OCI-LY1 (cell line): ENCODE measurements at regions not wholly inside any gene's neighbourhood (a gene's known extent, or its start where the extent isn't known, plus 50 kb on each side); places are given as distances from the start of the nearest gene placed in this dataset.

Experiments
- H2AFZ ChIP-seq: fragments of 200-600 bp; sonication (generic), shearing (Covaris generic); 2 replicates; pipeline ENCODE4 v1.6.0; 2014; ENCODE audit warnings: antibody characterized with exemption, mild to moderate bottlenecking, low read length
- H3F3A ChIP-seq: fragments of 200-600 bp; sonication (generic), shearing (Covaris generic); 2 replicates; pipeline ENCODE4 v1.6.0; 2014; ENCODE audit warnings: mild to moderate bottlenecking, antibody characterized with exemption, low read length, moderate library complexity; ENCODE audit not compliant: insufficient read depth
- H3K27ac ChIP-seq: fragments of 200-600 bp; sonication (generic); 2 replicates; pipeline ENCODE4 v1.5.1; 2014; ENCODE audit warnings: low read length, mixed run types, mild to moderate bottlenecking, low read depth; ENCODE audit not compliant: poor library complexity, severe bottlenecking
- H3K27me3 ChIP-seq: fragments of 200-600 bp; sonication (generic); 2 replicates; pipeline ENCODE4 v1.6.0; 2014; ENCODE audit warnings: antibody characterized with exemption, mild to moderate bottlenecking, low read length, moderate library complexity; ENCODE audit not compliant: insufficient read depth
- H3K36me3 ChIP-seq: fragments of 200-600 bp; sonication (generic); 2 replicates; pipeline ENCODE4 v1.6.1; 2014; ENCODE audit warnings: mild to moderate bottlenecking, antibody characterized with exemption, low read length, moderate library complexity, mixed read lengths; ENCODE audit not compliant: insufficient read depth
- H3K4me1 ChIP-seq: fragments of 200-600 bp; sonication (generic); 2 replicates; pipeline ENCODE4 v1.5.1; 2014; ENCODE audit warnings: mild to moderate bottlenecking, low read length, moderate library complexity; ENCODE audit not compliant: insufficient read depth, severe bottlenecking
- H3K4me2 ChIP-seq: fragments of 200-600 bp; sonication (generic), shearing (Covaris generic); 2 replicates; pipeline ENCODE4 v1.6.1; 2014; ENCODE audit warnings: low read length
- H3K4me3 ChIP-seq: fragments of 200-600 bp; sonication (generic); 2 replicates; pipeline ENCODE4 v1.5.1; 2014; ENCODE audit warnings: low read length, low read depth, mild to moderate bottlenecking, mixed read lengths; ENCODE audit not compliant: poor library complexity, severe bottlenecking
- H3K79me2 ChIP-seq: fragments of 200-600 bp; shearing (Covaris generic); 2 replicates; pipeline ENCODE4 v1.6.1; 2016; ENCODE audit warnings: mixed run types, low read length, mixed read lengths; ENCODE audit not compliant: insufficient read depth
- H3K9ac ChIP-seq: fragments of 200-600 bp; sonication (generic), shearing (Covaris generic); 2 replicates; pipeline ENCODE4 v1.6.1; 2014; ENCODE audit warnings: mild to moderate bottlenecking, low read length, mixed read lengths
- H3K9me2 ChIP-seq: fragments of 200-600 bp; sonication (generic), shearing (Covaris generic); 2 replicates; pipeline ENCODE4 v1.6.1; 2014; ENCODE audit warnings: low read depth, mild to moderate bottlenecking, low read length, mixed read lengths
- H3K9me3 ChIP-seq: fragments of 200-600 bp; shearing (Covaris generic); 2 replicates; pipeline ENCODE4 v1.6.1; 2014; ENCODE audit warnings: low read length, mixed read lengths
- H4K20me1 ChIP-seq: fragments of 200-600 bp; sonication (generic), shearing (Covaris generic); 2 replicates; pipeline ENCODE4 v1.6.0; 2016; ENCODE audit warnings: mild to moderate bottlenecking, low read length; ENCODE audit not compliant: insufficient read depth
- EZH2 ChIP-seq: fragments of 200-600 bp; sonication (generic), shearing (Covaris generic); IDR thresholded peaks from 2 replicates; pipeline ENCODE4 v1.8.0; 2017; ENCODE audit warnings: borderline replicate concordance, mixed run types, mild to moderate bottlenecking, antibody characterized with exemption, low read length, moderate library complexity, mixed read lengths
- TF ChIP-seq, protein P1 (sequence below): fragments of 200-600 bp; sonication (generic), shearing (Covaris generic); IDR thresholded peaks from 2 replicates; pipeline ENCODE4 v1.5.1; 2017; ENCODE audit warnings: mild to moderate bottlenecking, antibody characterized with exemption, low read length, moderate library complexity, mixed read lengths

DNA sequence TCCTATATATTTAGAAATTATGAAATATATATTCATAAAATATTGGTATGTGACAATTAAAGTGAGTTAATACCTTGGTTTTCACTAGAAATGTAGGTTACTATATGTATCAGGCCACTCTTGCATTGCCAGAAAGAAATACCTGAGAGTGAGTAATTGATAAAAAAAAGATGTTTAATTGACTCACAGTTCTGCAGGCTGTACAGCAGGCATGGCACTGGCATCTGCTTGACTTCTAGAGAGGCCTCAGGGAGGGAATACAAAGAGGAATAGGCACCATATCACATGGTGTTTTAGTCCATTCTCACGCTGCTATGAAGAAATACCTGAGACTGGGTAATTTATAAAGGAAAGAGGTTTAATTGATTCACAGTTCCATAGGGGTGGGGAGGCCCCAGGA is 1560.6 kb downstream of the STIM2 start:
- H3K4me2 ChIP-seq, result no peak overlapping the region
- no peaks in the 10 kb centered on the region for H3K27me3 ChIP-seq
- H3K79me2 ChIP-seq, result no peaks in the 10 kb centered on the region
- no peaks in the 10 kb centered on the region for H3K9me3 ChIP-seq
- H3K9ac ChIP-seq, result no peak overlapping the region
- no peaks in the 10 kb centered on the region for H3F3A ChIP-seq
- H3K27ac ChIP-seq, result no peak overlapping the region
- H4K20me1 ChIP-seq, result no peaks in the 10 kb centered on the region
- H3K4me1 ChIP-seq, result no peaks in the 10 kb centered on the region
- no peak overlapping the region for H3K4me3 ChIP-seq
- H2AFZ ChIP-seq, result no peak overlapping the region
- TF ChIP-seq, protein P1, sequence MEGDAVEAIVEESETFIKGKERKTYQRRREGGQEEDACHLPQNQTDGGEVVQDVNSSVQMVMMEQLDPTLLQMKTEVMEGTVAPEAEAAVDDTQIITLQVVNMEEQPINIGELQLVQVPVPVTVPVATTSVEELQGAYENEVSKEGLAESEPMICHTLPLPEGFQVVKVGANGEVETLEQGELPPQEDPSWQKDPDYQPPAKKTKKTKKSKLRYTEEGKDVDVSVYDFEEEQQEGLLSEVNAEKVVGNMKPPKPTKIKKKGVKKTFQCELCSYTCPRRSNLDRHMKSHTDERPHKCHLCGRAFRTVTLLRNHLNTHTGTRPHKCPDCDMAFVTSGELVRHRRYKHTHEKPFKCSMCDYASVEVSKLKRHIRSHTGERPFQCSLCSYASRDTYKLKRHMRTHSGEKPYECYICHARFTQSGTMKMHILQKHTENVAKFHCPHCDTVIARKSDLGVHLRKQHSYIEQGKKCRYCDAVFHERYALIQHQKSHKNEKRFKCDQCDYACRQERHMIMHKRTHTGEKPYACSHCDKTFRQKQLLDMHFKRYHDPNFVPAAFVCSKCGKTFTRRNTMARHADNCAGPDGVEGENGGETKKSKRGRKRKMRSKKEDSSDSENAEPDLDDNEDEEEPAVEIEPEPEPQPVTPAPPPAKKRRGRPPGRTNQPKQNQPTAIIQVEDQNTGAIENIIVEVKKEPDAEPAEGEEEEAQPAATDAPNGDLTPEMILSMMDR, result no peak
- TF ChIP-seq EZH2, result no peak
- H3K36me3 ChIP-seq, result no peaks in the 10 kb centered on the region
- no peaks in the 10 kb centered on the region for H3K9me2 ChIP-seq

GRCh38 chr4:28426251-28426650 is 1565.6 kb downstream of the STIM2 start:
- Histone ChIP-seq H3K4me1 (no peaks in the 10 kb centered on the region), H3K4me2 (no peak overlapping the region), H3K79me2 (no peaks in the 10 kb centered on the region), H3F3A (no peaks in the 10 kb centered on the region), H3K27ac (no peak overlapping the region), H3K27me3 (no peaks in the 10 kb centered on the region), H3K36me3 (no peaks in the 10 kb centered on the region), H3K9me3 (no peaks in the 10 kb centered on the region), H4K20me1 (no peaks in the 10 kb centered on the region), H3K4me3 (no peak overlapping the region), H2AFZ (no peak overlapping the region), H3K9ac (no peak overlapping the region), H3K9me2 (no peaks in the 10 kb centered on the region)
- TF ChIP-seq, protein P1, result no peak
- no peak for TF ChIP-seq EZH2

DNA sequence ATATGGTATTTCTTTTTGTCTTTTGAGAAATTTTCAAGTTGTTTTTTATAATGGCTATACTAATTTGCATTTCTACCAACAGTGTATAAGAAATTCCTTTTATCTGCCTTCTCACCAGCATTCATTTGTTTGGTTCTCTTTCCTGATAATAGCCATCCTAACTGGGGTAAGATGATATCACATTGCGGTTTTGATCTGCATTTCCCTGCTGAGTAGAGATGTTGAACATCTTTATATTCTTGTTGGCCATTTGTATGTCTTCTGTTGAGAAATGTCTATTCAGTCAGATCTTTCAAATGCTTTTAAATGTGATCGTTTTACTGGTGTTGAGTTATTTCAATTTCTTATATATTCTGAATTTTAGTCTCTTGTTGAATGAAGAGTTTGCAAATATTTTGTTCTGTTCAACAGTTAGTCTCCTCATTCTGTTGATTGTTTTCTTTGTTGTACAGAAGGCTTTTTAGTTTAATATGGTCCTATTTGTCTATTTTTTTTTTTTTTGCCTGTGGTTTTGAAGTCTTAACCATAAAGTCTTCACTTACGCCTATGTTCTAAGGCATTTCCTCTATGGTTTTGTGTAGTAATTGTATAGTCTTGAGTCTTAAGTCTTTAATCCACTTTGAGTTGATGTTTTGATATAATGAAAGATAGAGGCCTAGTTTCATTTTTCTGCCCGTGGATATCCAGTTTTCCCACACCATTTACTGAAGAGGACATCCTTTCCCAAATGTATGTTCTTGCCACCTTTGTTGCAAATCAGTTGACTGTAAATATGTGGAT is 1566.9 kb downstream of the STIM2 start:
- Histone ChIP-seq H3K27ac (no peak overlapping the region), H2AFZ (no peak overlapping the region), H3K9ac (no peak overlapping the region), H3K9me2 (no peaks in the 10 kb centered on the region), H3F3A (no peaks in the 10 kb centered on the region), H3K9me3 (no peaks in the 10 kb centered on the region), H3K4me3 (no peak overlapping the region), H3K79me2 (no peaks in the 10 kb centered on the region), H3K36me3 (no peaks in the 10 kb centered on the region), H3K27me3 (no peaks in the 10 kb centered on the region), H4K20me1 (no peaks in the 10 kb centered on the region), H3K4me2 (no peak overlapping the region), H3K4me1 (no peaks in the 10 kb centered on the region)
- TF ChIP-seq EZH2, result no peak
- TF ChIP-seq, protein P1, result no peak
